SK-N-SH (cell line): ENCODE measurements at regions not wholly inside any gene's neighbourhood (a gene's known extent, or its start where the extent isn't known, plus 50 kb on each side); places are given as distances from the start of the nearest gene placed in this dataset.

Source experiments
- EP300 ChIP-seq, 2 experiments: IDR thresholded peaks; 2 replicates each; pipeline versions ENCODE4 v1.4.0 to v1.6.1; 2012; ENCODE audit warnings: borderline replicate concordance in 1 of 2, low read depth in 1 of 2, low read length in 1 of 2
- TF ChIP-seq, protein P1 (sequence below): fragments of 200-600 bp; sonication (generic); IDR thresholded peaks from 2 replicates; pipeline ENCODE4 v1.6.1; 2017; ENCODE audit warnings: antibody characterized with exemption, mild to moderate bottlenecking, moderate library complexity

DNA sequence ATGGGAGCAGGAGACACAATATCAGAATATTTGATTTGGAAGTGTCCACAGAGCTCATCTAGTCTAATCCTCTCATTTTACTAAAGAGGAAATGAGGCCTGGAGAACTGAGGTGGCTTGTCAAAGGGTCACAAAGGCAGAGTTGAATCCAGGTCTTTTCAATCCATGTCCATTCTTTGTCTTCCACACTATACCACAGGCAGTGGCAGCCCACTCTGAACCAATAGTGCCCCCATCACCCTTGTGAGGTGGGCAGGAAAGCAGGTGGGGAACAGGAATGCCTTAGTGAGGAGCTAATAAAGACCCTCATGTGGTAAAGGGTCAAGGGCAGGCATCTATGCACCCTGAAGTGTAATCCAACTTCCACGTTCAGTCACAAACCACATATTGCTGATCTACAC, 134.8 kb upstream of the EGLN3 start:
- TF ChIP-seq EP300 (IDR thresholded peaks at IDR 0.05; ENCODE audit: borderline replicate concordance in 1 of 2, low read depth in 1 of 2, low read length in 1 of 2), result no peak
- TF ChIP-seq, protein P1, sequence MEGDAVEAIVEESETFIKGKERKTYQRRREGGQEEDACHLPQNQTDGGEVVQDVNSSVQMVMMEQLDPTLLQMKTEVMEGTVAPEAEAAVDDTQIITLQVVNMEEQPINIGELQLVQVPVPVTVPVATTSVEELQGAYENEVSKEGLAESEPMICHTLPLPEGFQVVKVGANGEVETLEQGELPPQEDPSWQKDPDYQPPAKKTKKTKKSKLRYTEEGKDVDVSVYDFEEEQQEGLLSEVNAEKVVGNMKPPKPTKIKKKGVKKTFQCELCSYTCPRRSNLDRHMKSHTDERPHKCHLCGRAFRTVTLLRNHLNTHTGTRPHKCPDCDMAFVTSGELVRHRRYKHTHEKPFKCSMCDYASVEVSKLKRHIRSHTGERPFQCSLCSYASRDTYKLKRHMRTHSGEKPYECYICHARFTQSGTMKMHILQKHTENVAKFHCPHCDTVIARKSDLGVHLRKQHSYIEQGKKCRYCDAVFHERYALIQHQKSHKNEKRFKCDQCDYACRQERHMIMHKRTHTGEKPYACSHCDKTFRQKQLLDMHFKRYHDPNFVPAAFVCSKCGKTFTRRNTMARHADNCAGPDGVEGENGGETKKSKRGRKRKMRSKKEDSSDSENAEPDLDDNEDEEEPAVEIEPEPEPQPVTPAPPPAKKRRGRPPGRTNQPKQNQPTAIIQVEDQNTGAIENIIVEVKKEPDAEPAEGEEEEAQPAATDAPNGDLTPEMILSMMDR, result no peak
